ENCODE measurements at regions not wholly inside any gene's neighbourhood (a gene's known extent, or its start where the extent isn't known, plus 50 kb on each side); places are given as distances from the start of the nearest gene placed in this dataset.

GRCh38 chr3:40996827-40997710 lies 202.2 kb upstream of the CTNNB1 start:
- no peak for TF ChIP-seq CTCF (IDR thresholded peaks at IDR 0.05)
- TF ChIP-seq POLR2A (IDR thresholded peaks at IDR 0.05): no peak
